ENCODE measurements at regions not wholly inside any gene's neighbourhood (a gene's known extent, or its start where the extent isn't known, plus 50 kb on each side); places are given as distances from the start of the nearest gene placed in this dataset.

DNA sequence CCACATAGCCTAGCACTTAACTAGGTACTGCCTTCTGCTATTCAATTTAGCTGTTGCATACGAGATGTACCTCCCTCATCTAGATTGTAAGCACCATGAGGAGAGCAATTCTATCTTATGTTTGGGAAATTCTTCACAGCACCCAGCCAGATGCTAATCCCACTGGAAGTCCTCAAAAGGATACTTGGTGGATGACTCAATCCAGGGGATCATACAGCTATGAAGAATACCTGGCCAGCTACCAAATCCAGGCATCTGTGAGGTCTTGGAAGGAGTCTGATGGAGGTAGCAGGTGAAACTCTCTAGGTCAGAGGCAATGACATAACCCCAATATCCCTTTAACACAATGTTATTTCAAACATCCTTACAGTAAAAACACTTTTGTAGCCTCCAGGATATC lies 167.8 kb upstream of the NCAM1 start:
- H3K36me3 Mint-ChIP-seq (ENCODE audit: low read depth): no peaks in the 10 kb centered on the region
- H3K9me3 Mint-ChIP-seq: no peaks in the 10 kb centered on the region

DNA sequence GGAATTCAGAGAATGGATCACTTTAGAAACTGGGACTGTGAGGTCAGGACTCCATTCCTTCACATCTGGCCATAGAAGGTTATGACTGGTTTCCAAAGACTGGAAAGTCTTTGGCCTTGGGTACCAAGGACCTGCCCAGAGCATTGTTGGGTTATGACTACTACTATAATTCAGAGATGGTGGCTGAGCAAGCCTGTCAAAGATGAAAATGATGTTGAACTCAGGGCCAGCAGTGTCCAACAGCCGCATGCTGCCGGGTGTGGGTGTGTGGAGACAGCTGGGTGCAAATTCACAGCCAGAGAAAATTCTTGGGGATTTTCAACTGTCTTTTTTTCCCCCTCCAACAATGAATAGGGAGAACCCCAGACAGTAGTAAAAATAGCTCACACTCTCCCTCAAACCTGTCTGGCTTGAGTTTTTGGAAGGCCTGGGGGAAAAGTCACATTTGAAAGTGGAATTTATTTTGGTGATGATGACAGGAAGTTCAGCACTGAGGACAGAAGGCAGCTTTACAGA lies 166.8 kb upstream of the NCAM1 start:
- Mint-ChIP-seq H3K27ac (ENCODE audit: unreplicated experiment) (no peak overlapping the region), H3K36me3 (ENCODE audit: low read depth) (no peaks in the 10 kb centered on the region), H3K4me1 (peaks cover 37% of the 10 kb centered on the region)

More for the DNA sequence above, 167.8 kb upstream of the NCAM1 start:
- H3K4me3 Mint-ChIP-seq: no peak overlapping the region
- H3K27ac Mint-ChIP-seq (ENCODE audit: unreplicated experiment): no peak overlapping the region
- TF ChIP-seq, protein P1, sequence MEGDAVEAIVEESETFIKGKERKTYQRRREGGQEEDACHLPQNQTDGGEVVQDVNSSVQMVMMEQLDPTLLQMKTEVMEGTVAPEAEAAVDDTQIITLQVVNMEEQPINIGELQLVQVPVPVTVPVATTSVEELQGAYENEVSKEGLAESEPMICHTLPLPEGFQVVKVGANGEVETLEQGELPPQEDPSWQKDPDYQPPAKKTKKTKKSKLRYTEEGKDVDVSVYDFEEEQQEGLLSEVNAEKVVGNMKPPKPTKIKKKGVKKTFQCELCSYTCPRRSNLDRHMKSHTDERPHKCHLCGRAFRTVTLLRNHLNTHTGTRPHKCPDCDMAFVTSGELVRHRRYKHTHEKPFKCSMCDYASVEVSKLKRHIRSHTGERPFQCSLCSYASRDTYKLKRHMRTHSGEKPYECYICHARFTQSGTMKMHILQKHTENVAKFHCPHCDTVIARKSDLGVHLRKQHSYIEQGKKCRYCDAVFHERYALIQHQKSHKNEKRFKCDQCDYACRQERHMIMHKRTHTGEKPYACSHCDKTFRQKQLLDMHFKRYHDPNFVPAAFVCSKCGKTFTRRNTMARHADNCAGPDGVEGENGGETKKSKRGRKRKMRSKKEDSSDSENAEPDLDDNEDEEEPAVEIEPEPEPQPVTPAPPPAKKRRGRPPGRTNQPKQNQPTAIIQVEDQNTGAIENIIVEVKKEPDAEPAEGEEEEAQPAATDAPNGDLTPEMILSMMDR (conservative IDR thresholded peaks at IDR 0.05): no peak
- peaks cover 28% of the 10 kb centered on the region for H3K4me1 Mint-ChIP-seq
- no peak for DNase-seq (ENCODE audit: low read depth, low spot score)
- no peaks in the 10 kb centered on the region for H3K27me3 Mint-ChIP-seq (ENCODE audit: low read depth)

DNA sequence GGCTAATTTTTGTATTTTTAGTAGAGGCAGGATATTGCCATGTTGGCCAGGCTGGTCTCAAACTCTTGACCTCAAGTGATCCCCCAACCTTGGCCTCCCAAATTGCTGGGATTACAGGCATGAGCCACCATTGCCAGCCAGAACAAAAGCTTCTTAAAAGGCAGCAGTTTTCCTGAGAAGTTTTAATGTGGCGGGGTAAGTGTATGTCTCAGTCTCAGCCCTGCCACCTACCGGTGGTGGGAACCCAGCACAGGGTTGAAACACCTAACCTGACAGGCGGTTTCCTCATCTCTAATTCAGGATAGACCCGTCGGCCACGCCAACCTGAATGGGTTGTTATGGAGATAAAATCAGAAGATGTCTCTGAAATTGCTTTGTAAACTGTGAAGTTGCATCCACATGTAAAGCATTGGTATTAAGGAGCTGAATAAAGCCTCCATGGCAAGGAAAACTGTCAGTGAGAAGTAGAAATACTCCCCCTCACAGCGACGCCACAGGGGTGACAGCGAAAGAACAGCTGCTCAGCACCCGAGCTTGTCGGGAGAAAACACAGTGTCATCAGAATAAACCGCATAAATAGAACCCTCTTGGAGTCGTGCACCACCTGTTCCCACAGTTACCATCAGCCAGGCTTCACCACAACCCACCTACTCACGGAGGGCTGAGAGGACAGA lies 165.9 kb upstream of the NCAM1 start:
- peaks cover 42% of the 10 kb centered on the region for H3K4me1 Mint-ChIP-seq
- no peak overlapping the region for H3K4me3 Mint-ChIP-seq
- no peaks in the 10 kb centered on the region for H3K9me3 Mint-ChIP-seq
- TF ChIP-seq, protein P1 (conservative IDR thresholded peaks at IDR 0.05): peak; percentile 69
- H3K27ac Mint-ChIP-seq (ENCODE audit: unreplicated experiment): peak overlapping the region; percentile 7
- H3K36me3 Mint-ChIP-seq (ENCODE audit: low read depth): no peaks in the 10 kb centered on the region
- DNase-seq (ENCODE audit: low read depth, low spot score): peak; percentile 22
- H3K27me3 Mint-ChIP-seq (ENCODE audit: low read depth): no peaks in the 10 kb centered on the region

More for the DNA sequence above, 166.8 kb upstream of the NCAM1 start:
- H3K27me3 Mint-ChIP-seq (ENCODE audit: low read depth): no peaks in the 10 kb centered on the region
- no peaks in the 10 kb centered on the region for H3K9me3 Mint-ChIP-seq
- no peak overlapping the region for H3K4me3 Mint-ChIP-seq
- DNase-seq (ENCODE audit: low read depth, low spot score): no peak
- TF ChIP-seq, protein P1 (conservative IDR thresholded peaks at IDR 0.05): no peak

DNA sequence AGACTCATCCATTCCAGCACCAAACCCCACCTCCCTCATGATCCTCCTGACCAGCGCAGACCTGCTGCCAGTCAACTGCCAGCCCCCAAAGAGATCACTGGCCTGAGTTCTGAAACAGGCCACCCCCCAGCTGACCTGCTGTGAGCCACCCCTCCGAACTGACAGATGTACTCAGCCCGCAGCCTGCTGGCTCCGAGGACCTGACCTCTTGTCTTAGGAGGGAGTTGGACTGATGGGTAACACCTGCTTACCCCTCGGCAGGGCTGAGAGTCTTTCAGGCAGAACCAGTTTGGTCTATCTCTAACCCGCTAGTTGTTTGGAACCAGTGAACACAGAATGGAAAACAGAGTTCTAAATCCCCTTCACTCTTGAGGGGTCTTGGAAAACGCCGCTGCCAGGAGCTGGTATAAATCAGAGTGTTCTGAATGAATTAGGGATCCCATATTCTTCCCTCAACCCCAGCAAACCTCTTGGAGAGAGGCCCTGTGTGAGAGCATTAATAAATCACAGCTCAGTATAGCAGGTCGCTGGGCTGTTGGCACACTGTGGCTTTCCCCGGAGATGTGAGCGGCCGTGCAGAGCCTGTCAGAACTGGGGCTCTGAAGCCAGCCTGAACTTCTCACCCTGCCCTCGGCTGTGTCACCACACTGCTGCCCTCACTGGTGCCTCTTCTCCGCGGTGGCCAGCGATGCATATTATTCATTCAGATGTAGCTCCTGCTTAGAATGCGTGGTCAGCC lies 165.1 kb upstream of the NCAM1 start:
- Mint-ChIP-seq H3K27me3 (ENCODE audit: low read depth) (no peaks in the 10 kb centered on the region), H3K4me3 (peak overlapping the region; percentile 2), H3K4me1 (peaks cover 48% of the 10 kb centered on the region), H3K36me3 (ENCODE audit: low read depth) (no peaks in the 10 kb centered on the region), H3K27ac (ENCODE audit: unreplicated experiment) (peak overlapping the region; percentile 94), H3K9me3 (no peaks in the 10 kb centered on the region)
- TF ChIP-seq, protein P1 (conservative IDR thresholded peaks at IDR 0.05): no peak
- DNase-seq (ENCODE audit: low read depth, low spot score): no peak

DNA sequence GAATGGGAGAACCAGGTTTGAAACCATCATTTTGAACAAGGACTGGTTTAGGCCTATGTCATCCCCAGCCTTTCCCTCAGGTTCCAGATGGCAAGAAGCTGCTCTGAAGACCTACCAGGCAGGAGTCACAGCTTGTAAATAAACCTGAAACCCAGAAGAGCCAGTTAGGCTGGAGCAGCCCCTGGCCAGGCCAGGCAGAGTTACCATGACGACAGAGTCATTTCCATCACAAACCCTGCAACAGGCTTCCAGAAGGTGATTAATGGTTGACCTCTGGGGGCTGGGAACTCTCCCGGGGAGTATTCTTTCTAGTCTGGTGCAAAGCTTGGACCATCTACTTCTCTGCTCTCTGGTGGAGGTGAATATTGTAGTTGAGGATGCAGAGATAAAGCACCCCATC lies 164.1 kb upstream of the NCAM1 start:
- peaks cover 48% of the 10 kb centered on the region for H3K4me1 Mint-ChIP-seq
- H3K27me3 Mint-ChIP-seq (ENCODE audit: low read depth): no peaks in the 10 kb centered on the region
- DNase-seq (ENCODE audit: low read depth, low spot score): no peak
- TF ChIP-seq, protein P1 (conservative IDR thresholded peaks at IDR 0.05): no peak
- H3K27ac Mint-ChIP-seq (ENCODE audit: unreplicated experiment): peak overlapping the region; percentile 94
- H3K36me3 Mint-ChIP-seq (ENCODE audit: low read depth): no peaks in the 10 kb centered on the region
- H3K4me3 Mint-ChIP-seq: no peak overlapping the region
- H3K9me3 Mint-ChIP-seq: no peaks in the 10 kb centered on the region

Data from neural crest cell (in vitro differentiated cells).